HG02938 (cell line): ENCODE measurements at regions not wholly inside any gene's neighbourhood (a gene's known extent, or its start where the extent isn't known, plus 50 kb on each side); places are given as distances from the start of the nearest gene placed in this dataset.
"Not testable (repeated sequence)": the region's sequence is repeated elsewhere in the genome, so short reads cannot be mapped to it uniquely, and the experiment has no call there.

ENCODE experiments used
- ATAC-seq: cut with Tn5 transposase; IDR thresholded peaks from one replicate; pipeline ENCODE4 v1.9.1; 2021; ENCODE audit warnings: mild to moderate bottlenecking, moderate library complexity; ENCODE audit not compliant: unreplicated experiment

- no peak for ATAC-seq
These were observed 123.3 kb upstream of the ZCCHC13 start for GRCh38 chrX:74180716-74181115.

- ATAC-seq = no peak
These were observed 124.0 kb upstream of the ZCCHC13 start for GRCh38 chrX:74179990-74180389.

- ATAC-seq = no peak
These were observed 124.5 kb upstream of the ZCCHC13 start for GRCh38 chrX:74179499-74179898.

- ATAC-seq = no peak
These were observed 124.9 kb upstream of the ZCCHC13 start for GRCh38 chrX:74179071-74179470.

GRCh38 chrX:74178536-74178935, 125.4 kb upstream of the ZCCHC13 start:
- no peak for ATAC-seq

GRCh38 chrX:74171465-74171864, 132.5 kb upstream of the ZCCHC13 start:
- no peak for ATAC-seq

- no peak for ATAC-seq
These were observed 141.8 kb upstream of the ZCCHC13 start for GRCh38 chrX:74162199-74162598.

GRCh38 chrX:74160816-74161215, 143.2 kb upstream of the ZCCHC13 start:
- ATAC-seq = no peak

GRCh38 chrX:74160358-74160757, 143.6 kb upstream of the ZCCHC13 start:
- ATAC-seq = no peak

- ATAC-seq = no peak
These were observed 156.5 kb upstream of the ZCCHC13 start for GRCh38 chrX:74147439-74147838.

- ATAC-seq = no peak
These were observed 165.0 kb upstream of the ZCCHC13 start for GRCh38 chrX:74138943-74139342.

- peak; percentile 67 for ATAC-seq
These were observed 170.7 kb upstream of the ZCCHC13 start for GRCh38 chrX:74133156-74133796.

- ATAC-seq = no peak
These were observed 171.7 kb upstream of the ZCCHC13 start for GRCh38 chrX:74132280-74132679.

GRCh38 chrX:74119016-74119910, 184.7 kb upstream of the ZCCHC13 start:
- ATAC-seq = no peak

- ATAC-seq = no peak
These were observed 185.7 kb upstream of the ZCCHC13 start for GRCh38 chrX:74117962-74118902.

GRCh38 chrX:74111245-74111644, 192.7 kb upstream of the ZCCHC13 start:
- ATAC-seq = no peak

GRCh38 chrX:74107666-74108065, 196.3 kb upstream of the ZCCHC13 start:
- no peak for ATAC-seq

- no peak for ATAC-seq
These were observed 199.5 kb upstream of the ZCCHC13 start for GRCh38 chrX:74104356-74105015.

- ATAC-seq = not testable (repeated sequence)
These were observed 205.6 kb upstream of the ZCCHC13 start for GRCh38 chrX:74098407-74098806.

GRCh38 chrX:74090049-74090448, 213.9 kb upstream of the ZCCHC13 start:
- no peak for ATAC-seq
